ENCODE measurements at regions not wholly inside any gene's neighbourhood (a gene's known extent, or its start where the extent isn't known, plus 50 kb on each side); places are given as distances from the start of the nearest gene placed in this dataset.

DNA sequence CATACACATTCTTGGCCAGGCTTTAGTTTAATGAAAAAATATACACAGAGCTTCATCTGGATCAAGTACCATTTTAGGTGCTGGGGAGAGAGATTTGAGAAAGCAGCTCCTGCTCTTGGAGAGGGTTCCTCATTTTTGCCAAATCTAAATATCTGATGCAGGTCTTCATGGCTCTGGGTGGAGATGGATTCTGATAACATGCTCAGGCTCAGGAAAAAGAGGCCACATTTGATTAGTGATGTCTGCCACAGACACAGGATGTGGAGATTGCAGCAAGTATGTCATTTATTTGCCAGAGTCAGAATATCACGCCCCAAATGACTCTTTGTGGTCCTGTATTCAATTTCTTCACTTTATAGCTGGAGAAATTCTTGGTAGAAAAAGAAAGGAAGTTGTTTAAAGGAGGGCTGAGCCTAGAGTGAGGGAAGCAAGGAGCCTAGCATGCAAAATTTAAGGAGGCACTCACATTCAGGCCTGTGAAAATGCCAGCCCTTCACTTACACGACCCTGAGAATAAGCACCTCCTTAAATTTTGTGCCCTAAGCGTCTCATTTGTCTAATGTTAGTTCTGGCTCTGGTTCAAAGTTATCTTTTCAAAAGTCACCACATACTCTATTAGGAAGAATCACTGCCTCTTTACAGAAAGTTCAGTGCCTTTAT, 492.9 kb upstream of the TBX3 start:
- H3K27ac Mint-ChIP-seq = peak overlapping the region; percentile 1 to 30 (median 13)
- no peaks in the 10 kb centered on the region for H3K36me3 Mint-ChIP-seq (ENCODE audit: low read depth)
- TF ChIP-seq, protein P1, sequence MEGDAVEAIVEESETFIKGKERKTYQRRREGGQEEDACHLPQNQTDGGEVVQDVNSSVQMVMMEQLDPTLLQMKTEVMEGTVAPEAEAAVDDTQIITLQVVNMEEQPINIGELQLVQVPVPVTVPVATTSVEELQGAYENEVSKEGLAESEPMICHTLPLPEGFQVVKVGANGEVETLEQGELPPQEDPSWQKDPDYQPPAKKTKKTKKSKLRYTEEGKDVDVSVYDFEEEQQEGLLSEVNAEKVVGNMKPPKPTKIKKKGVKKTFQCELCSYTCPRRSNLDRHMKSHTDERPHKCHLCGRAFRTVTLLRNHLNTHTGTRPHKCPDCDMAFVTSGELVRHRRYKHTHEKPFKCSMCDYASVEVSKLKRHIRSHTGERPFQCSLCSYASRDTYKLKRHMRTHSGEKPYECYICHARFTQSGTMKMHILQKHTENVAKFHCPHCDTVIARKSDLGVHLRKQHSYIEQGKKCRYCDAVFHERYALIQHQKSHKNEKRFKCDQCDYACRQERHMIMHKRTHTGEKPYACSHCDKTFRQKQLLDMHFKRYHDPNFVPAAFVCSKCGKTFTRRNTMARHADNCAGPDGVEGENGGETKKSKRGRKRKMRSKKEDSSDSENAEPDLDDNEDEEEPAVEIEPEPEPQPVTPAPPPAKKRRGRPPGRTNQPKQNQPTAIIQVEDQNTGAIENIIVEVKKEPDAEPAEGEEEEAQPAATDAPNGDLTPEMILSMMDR (IDR thresholded peaks at IDR 0.05; ENCODE audit: unreplicated experiment in 3 of 3) = no peak

DNA sequence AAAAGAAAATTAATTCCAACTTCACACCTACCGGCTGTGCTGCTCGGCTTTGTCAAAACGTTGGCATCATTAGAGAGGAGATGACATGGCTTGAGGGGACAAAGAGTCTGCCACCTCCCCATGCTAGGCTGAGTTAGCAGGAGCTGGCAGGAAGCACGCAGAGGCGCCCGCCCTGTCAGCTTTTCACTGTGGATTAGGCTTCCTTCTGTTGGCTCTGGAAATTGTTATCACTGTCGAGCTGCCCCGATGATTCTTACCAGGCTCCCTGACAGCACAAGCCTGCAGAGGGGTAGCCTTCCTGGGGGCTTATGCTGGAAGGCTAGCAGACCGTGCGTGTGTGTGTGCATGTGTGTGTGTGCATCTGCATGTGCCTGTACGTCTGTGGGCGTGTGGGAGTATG, 490.9 kb upstream of the TBX3 start:
- Mint-ChIP-seq H3K4me1 (peaks cover 52% of the 10 kb centered on the region), H3K27me3 (ENCODE audit: low read depth) (no peaks in the 10 kb centered on the region), H3K36me3 (ENCODE audit: low read depth) (no peaks in the 10 kb centered on the region), H3K9me3 (no peaks in the 10 kb centered on the region), H3K27ac (peak overlapping the region in 2 of 3 experiments; percentile 74 to 77), H3K4me3 (no peak overlapping the region)
- TF ChIP-seq, protein P1 (IDR thresholded peaks at IDR 0.05; ENCODE audit: unreplicated experiment in 3 of 3) = no peak

More for the DNA sequence above, 492.9 kb upstream of the TBX3 start:
- H3K4me3 Mint-ChIP-seq = no peak overlapping the region
- H3K9me3 Mint-ChIP-seq = no peaks in the 10 kb centered on the region
- no peaks in the 10 kb centered on the region for H3K27me3 Mint-ChIP-seq (ENCODE audit: low read depth)
- peaks cover 40% of the 10 kb centered on the region for H3K4me1 Mint-ChIP-seq

DNA sequence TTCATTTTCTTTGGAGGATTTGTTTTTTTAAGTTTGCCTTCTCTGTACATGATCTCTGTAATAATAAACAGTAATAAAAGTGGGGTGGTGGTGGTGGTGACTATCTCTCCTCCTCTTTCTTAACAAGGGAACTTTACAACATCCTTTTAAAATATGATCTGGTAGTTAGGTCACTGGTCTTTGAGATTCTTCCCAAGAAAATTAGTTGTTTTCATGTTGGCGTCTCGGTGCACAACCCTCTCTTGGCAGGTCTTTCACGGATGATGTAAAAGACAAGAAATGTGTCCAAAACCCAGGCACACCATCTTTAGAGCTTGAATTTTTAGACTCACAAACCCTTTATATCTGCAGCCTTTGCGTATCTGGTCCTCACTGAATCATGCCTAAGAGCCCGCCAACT, 488.5 kb upstream of the TBX3 start:
- peak overlapping the region; percentile 0 to 77 (median 76) for H3K27ac Mint-ChIP-seq
- peaks cover 2% of the 10 kb centered on the region for H3K9me3 Mint-ChIP-seq
- TF ChIP-seq, protein P1 (IDR thresholded peaks at IDR 0.05; ENCODE audit: unreplicated experiment in 3 of 3) = no peak
- H3K36me3 Mint-ChIP-seq (ENCODE audit: low read depth) = no peaks in the 10 kb centered on the region
- no peaks in the 10 kb centered on the region for H3K27me3 Mint-ChIP-seq (ENCODE audit: low read depth)
- H3K4me3 Mint-ChIP-seq = no peak overlapping the region
- H3K4me1 Mint-ChIP-seq = peaks cover 57% of the 10 kb centered on the region

DNA sequence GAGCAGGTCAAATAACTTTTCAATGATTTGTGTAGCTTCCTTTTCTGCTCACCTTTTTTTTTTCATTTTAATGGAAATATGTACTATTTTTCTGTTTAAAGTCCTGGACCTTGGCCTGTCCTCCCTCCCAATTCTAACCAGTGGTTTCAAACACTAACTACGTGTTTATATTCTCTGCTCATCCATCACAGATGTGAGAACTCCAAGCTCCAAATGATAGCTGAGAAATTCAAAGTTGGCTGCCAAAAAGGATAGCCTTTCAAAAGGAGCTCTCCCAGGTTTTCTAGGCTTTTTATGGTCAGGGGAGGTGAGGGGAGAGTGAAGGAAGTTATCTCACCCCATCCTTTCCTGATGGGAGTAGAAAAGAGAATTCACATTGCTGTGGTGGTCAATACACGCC, 486.0 kb upstream of the TBX3 start:
- H3K27me3 Mint-ChIP-seq (ENCODE audit: low read depth) = no peaks in the 10 kb centered on the region
- peaks cover 47% of the 10 kb centered on the region for H3K4me1 Mint-ChIP-seq
- no peak overlapping the region for H3K4me3 Mint-ChIP-seq
- TF ChIP-seq, protein P1 (IDR thresholded peaks at IDR 0.05; ENCODE audit: unreplicated experiment in 3 of 3) = no peak
- peaks cover 2% of the 10 kb centered on the region for H3K9me3 Mint-ChIP-seq
- no peaks in the 10 kb centered on the region for H3K36me3 Mint-ChIP-seq (ENCODE audit: low read depth)
- H3K27ac Mint-ChIP-seq = peak overlapping the region in 2 of 3 experiments; percentile 22 to 75

DNA sequence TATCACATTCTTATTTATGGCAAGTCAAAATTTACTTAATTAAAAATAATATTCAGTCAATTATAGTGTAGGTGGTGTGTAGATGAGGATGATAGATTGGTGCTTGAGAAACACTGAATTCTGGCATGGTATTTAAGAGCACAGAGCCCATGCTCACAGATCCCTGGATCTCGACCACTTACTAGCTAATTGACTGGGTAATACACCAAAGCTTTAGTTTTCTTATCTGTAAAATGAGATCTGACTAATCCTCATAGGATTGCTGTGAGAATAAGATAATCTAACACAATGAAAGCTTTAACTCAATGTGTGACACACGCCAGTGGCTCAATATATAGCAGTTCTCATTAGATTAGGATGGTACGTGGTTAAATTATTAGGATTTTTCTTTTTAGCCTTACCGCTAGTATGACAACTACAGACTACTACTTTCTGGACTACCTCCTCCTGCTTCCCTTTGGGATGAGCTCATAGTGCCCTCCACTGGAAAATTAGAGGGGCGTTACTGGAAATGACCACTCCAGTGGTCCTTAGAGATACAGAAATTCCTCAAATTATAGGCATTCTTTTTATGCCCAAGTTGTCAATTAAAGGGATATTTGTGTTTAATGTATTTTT, 482.8 kb upstream of the TBX3 start:
- peaks cover 16% of the 10 kb centered on the region for H3K4me1 Mint-ChIP-seq
- no peak overlapping the region for H3K27ac Mint-ChIP-seq
- H3K4me3 Mint-ChIP-seq = no peak overlapping the region
- H3K9me3 Mint-ChIP-seq = peaks cover 2% of the 10 kb centered on the region
- no peaks in the 10 kb centered on the region for H3K36me3 Mint-ChIP-seq (ENCODE audit: low read depth)
- TF ChIP-seq, protein P1 (IDR thresholded peaks at IDR 0.05; ENCODE audit: unreplicated experiment in 3 of 3) = no peak
- H3K27me3 Mint-ChIP-seq (ENCODE audit: low read depth) = no peaks in the 10 kb centered on the region

DNA sequence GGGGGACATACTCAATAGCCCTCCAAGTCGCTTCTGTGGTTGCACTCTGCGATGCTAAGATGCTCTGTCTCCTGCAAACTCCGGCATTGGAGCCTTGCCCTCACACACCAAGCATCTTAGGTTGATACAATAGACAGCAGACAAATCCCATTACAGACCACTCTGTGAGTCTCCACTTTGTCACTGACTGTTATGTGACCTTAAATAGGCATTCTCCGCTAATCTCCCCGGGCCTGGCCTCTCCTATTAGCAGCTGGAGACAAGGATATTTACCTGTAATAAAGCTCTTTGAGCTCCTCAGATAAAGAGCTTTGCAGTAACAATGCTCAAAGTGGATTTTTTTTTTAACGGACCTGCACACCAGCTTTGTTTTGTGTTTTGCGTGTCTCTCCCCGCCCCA, 479.7 kb upstream of the TBX3 start:
- Mint-ChIP-seq H3K4me1 (peaks cover 22% of the 10 kb centered on the region), H3K36me3 (ENCODE audit: low read depth) (no peaks in the 10 kb centered on the region), H3K9me3 (no peaks in the 10 kb centered on the region), H3K27ac (no peak overlapping the region), H3K4me3 (no peak overlapping the region), H3K27me3 (ENCODE audit: low read depth) (no peaks in the 10 kb centered on the region)
- TF ChIP-seq, protein P1 (IDR thresholded peaks at IDR 0.05; ENCODE audit: unreplicated experiment in 3 of 3) = no peak
